HK-2 (cell line): ENCODE measurements at regions not wholly inside any gene's neighbourhood (a gene's known extent, or its start where the extent isn't known, plus 50 kb on each side); places are given as distances from the start of the nearest gene placed in this dataset.

Experiments
- DNase-seq: peaks from one replicate; pipeline ENCODE4 v3.0.0-alpha.2; 2018; ENCODE audit not compliant: unreplicated experiment

GRCh38 chr1:209328196-209328595 lies 255.3 kb upstream of the CAMK1G start:
- DNase-seq: no peak

GRCh38 chr1:209335178-209335577 lies 248.3 kb upstream of the CAMK1G start:
- peak; percentile 34 for DNase-seq

DNA sequence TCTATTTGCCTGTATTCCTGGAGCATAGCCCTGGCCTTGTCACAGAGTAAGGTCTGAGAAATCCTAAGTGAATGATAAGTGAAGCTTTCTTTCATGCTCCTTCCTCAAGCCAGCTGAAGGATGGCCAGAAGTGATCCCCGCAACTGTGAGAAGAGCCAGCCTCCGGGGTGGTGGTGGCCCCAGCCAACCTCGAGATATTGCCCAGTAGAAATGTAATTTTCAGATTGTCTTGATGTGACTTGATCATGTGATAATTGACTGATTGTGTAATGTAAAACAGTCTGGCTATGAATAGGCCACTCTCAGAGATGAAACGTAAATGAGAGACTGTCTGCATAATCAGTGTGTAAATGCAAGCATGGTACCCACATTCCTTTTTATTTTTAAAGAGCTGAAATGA lies 242.4 kb upstream of the CAMK1G start:
- DNase-seq: no peak

DNA sequence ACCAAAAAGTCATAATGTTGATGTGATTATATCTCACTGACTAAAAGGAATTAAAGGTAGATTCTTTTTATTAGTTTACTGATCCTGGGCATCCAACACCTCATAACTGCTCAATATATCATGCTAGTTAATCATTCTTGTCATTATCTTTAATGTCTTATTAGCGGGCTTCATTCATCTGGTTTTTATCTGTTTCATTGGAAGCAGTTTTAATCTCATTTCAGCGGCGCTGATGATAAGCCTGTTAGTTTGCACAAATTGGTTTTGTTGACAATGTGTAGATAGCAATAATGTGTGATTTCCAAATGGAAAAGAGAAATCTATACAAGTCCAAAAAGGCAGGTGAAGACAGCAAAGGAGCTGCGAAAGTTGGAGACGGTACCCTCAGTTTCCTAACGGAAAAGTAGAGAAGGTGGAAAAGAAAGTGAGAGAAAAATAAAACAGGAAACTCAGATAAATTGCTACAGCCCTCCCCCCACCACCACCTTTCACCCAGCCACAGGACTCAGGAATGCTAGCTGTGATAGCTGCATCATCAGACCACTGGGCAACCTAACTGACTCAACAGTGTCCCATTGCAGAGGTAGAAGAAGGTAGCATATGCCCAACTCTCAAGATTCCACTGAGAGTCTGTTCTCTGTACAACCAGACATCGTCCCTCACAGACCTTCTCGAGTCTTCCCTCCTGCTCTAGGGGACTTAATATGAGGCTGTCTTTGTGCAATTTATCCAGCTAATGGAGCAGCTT lies 241.7 kb upstream of the CAMK1G start:
- no peak for DNase-seq

GRCh38 chr1:209342441-209343175 lies 240.9 kb upstream of the CAMK1G start:
- no peak for DNase-seq

- DNase-seq: no peak
These were observed 240.0 kb upstream of the CAMK1G start for GRCh38 chr1:209343511-209343910.

GRCh38 chr1:209344156-209344555 lies 239.4 kb upstream of the CAMK1G start:
- DNase-seq: no peak

GRCh38 chr1:209349363-209350308 lies 233.9 kb upstream of the CAMK1G start:
- no peak for DNase-seq

- no peak for DNase-seq
These were observed 230.5 kb upstream of the CAMK1G start for GRCh38 chr1:209353053-209353452.

DNA sequence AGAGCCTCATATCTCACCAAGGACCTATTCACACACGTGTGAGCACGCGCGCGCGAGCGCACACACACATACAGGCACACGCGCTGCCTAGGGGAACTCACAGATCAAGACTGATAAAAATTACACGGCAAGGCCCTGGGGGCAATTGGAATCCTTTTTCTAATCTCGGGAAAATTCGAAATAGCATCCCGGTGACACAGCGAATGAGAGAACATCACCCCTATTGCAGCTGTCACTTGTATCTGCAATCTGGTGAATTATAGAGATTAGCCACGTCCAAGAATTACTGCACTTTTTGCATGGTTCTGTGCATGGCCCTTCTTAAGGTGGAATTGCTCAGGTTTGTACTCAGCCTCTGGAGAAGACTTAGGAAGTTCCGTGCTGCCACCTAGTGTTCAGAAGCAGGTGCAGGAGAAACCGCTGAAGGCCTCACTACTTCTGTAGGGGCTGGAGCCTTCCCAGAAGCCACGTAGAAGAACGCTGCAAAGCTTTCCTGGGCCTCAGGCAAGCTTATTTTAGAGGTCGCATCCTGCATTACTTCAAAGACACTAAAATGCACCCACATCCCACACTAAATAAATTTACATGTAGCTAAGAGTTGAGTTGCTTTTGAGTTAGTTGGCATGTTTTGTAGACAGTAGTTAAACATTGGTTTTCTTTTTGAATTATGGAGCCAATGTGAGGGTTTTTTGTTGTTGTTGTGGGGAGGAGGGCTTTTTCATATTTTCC lies 229.2 kb upstream of the CAMK1G start:
- peak; percentile 82 for DNase-seq

- no peak for DNase-seq
These were observed 228.7 kb upstream of the CAMK1G start for GRCh38 chr1:209354840-209355165.

GRCh38 chr1:209355415-209355814 lies 228.1 kb upstream of the CAMK1G start:
- DNase-seq: no peak

GRCh38 chr1:209356976-209357377 lies 226.5 kb upstream of the CAMK1G start:
- no peak for DNase-seq

- no peak for DNase-seq
These were observed 220.4 kb upstream of the CAMK1G start for GRCh38 chr1:209363112-209363511.

GRCh38 chr1:209364716-209365115 lies 218.8 kb upstream of the CAMK1G start:
- peak; percentile 63 for DNase-seq

GRCh38 chr1:209367061-209367772 lies 216.3 kb upstream of the CAMK1G start:
- DNase-seq: peak; percentile 90

GRCh38 chr1:209368864-209369598 lies 214.5 kb upstream of the CAMK1G start:
- peak; percentile 70 for DNase-seq

DNA sequence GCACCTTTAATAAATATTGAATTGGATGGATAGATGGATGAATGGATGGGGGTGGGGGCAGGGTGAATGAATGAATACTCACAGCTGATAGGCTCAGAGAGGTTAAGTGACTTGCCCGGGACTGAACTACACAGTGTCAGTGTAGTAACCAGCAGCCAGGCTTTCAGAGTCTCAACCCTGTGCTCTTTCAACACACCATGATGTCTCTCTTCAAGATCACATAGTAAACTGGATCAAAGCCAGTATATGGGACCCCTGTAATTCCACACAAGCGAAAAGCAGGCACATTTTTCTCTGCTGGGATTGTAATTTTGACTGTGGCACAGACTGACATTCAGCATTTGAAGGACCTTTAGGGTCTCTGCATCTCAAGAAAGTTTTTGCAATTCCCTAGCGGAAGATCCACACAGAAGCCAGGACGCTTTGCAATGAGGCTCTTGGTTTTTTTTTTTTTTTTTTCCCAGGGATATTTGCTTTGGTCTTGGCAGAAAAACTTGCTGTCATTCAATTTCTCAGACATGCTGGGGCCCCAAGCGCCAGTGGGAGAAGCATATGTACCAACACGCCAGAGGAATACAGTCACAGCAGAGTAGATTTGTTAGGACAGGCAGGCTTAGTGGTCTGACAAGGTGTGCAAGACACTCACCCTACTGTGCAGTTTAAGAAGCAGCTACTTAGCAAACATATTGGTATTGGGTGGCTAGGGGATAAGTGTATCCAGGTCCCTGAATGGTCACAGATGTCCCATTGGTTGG lies 213.1 kb upstream of the CAMK1G start:
- DNase-seq: no peak

DNA sequence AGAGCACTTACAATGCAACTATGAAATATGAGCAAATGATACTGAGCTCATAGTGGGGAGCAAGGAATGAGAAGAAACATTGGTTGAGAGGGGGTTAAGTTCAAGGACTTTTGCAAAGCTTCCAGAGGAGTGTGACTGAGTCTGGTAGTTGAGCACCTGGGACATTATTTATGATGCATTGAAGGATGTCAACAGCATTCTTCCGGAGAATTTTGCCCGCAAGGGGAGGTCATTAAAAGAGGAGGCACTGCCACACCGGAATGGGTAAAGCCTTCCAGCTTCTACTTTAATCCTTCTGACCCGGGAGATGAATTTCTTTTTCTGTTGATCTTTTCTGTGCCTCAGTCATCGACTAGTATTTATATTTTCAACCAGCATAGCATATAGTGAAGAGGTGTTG lies 208.4 kb upstream of the CAMK1G start:
- no peak for DNase-seq
